HG03135 (cell line): ENCODE measurements at regions not wholly inside any gene's neighbourhood (a gene's known extent, or its start where the extent isn't known, plus 50 kb on each side); places are given as distances from the start of the nearest gene placed in this dataset.
"Not testable (repeated sequence)": the region's sequence is repeated elsewhere in the genome, so short reads cannot be mapped to it uniquely, and the experiment has no call there.

Experiments
- ATAC-seq: cut with Tn5 transposase; IDR thresholded peaks from one replicate; pipeline ENCODE4 v1.9.1; 2021; ENCODE audit warnings: mild to moderate bottlenecking, moderate library complexity; ENCODE audit not compliant: unreplicated experiment

DNA sequence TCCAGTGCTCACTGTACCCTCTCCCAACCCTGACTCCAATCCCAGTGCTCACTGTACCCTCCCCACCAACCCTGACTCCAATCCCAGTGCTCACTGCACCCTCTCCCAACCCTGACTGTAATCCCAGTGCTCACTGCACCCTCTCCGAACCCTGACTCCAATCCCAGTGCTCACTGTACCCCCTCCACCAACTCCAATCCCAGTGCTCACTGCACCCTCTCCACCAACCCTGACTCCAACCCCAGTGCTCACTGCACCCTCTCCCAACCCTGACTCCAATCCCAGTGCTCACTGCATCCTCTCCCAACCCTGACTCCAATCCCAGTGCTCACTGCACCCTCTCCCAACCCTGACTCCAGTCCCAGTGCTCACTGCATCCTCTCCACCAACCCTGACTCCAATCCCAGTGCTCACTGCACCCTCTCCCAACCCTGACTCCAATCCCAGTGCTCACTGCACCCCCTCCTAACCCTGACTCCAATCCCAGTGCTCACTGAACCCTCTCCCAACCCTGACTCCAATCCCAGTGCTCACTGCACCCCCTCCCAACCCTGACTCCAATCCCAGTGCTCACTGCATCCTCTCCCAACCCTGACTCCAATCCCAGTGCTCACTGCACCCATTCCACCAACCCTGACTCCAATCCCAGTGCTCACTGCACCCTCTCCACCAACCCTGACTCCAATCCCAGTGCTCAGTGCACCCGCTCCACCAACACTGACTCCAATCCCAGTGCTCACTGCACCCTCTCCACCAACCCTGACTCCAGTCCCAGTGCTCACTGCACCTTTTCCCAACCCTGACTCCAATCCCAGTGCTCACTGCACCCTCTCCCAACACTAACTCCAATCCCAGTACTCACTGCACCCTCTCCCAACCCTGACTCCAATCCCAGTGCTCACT lies 136.3 kb upstream of the ZNF618 start:
- ATAC-seq: not testable (repeated sequence)

DNA sequence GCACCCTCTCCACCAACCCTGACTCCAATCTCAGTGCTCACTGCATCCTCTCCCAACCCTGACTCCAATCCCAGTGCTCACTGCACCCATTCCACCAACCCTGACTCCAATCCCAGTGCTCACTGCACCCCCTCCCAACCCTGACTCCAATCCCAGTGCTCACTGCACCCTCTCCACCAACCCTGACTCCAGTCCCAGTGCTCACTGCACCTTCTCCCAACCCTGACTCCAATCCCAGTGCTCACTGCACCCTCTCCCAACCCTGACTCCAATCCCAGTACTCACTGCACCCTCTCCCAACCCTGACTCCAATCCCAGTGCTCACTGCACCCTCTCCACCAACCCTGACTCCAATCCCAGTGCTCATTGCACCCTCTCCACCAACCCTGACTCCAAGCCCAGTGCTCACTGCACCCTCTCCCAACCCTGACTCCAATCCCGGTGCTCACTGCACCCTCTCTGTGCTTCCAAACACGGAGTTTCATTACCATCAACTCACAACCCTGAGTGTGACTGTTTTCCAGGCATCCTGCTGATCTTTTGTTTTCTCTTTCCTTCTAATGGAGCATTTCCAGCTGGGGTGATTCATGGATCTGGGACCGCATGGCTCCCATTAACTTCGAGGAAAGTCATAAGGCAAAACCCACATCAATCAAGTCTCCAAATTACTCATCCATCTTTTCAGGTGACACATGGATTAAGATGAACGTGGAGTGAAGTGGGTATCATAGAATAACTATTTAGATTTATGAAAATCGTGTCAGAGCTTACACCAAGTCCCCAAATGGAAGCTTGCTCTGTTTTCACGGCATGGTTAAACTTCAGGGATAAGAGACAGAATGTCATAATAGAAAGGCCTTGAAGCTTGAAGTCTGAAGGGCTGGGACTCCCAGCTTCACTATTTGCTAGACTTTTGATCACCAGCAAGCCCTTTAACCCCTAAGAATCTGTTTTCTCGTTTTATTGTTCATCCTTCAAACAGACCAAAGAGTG lies 135.3 kb upstream of the ZNF618 start:
- not testable (repeated sequence) for ATAC-seq

DNA sequence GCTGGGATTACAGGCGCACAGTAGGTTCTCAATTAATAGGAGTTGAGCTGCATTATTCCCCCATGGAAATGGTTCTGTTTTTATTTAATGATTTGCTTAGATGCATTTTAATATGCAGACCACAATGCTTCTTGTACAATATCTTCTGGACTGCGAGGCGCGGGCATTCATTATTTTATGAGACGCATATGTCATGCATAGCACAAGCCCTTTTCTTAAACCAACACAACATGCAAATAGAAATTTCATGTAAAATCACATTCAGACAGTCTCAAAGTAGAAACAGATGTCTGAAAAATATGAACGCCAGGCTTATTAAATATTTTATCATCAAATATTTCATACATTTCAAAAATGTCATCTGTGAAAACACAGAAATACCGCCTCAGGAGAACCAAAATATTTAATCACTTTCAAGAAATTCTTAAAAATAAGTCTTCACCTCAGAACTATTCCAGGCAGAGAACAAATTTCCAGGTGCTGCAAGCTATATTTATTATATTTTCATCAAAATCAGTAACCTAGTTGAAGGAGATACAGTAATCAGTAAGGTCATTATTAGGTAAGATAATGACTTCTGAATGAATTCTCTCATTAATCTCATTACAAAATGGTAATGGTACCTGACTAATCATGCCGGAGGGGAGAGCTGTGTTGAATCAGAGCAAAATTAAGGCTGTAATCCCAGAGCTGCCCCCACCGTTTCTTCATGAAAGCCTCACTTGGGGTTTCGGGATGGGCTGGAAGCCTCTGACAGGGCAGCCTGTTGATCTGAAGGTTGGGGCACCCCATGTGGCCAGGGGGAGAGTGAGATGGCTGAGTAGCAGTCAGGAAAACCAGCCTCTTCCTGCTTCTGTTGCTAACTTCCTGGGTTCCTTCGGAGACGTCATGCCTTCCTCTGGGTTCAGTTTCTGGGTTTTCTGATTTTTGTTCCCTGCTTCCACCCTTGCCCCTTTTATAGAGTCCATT lies 133.9 kb upstream of the ZNF618 start:
- ATAC-seq: no peak

DNA sequence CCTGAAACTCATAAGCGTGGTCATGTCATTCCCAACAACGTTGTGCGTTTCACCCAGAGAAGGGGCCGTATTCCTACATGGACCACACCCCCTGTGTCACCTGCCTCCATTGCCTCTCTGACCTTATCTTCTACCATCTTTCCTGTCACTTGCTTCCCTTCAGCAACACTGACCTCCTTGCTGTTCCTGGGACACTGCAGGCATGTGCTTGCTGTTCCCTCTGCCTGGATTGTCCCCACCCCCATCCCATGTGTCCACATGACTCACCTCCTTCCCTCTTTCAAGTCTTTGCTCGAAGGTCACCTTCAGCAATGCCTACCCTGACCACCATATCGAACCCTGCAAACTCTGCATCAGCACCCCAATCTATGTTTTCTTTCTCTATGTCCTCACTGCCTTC lies 133.2 kb upstream of the ZNF618 start:
- ATAC-seq: no peak

DNA sequence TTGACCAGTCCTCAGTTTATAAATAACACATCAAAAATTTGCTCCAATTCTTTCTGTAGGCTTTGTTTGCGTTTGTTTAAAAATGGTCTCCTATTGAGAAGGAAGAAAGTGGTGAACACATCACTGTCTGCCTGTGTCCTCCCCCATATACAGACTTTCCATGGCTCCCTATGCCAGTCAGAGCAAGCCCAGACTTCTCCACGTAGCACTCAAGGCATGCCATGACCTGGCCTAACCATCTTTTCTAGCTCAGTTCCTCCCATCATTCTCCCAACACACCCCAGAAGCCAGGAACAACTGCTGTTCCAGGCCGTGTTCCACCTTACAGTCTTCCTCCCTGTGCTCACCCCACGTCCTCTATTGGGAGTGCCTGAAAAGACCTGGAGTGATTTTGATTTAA lies 129.6 kb upstream of the ZNF618 start:
- no peak for ATAC-seq

DNA sequence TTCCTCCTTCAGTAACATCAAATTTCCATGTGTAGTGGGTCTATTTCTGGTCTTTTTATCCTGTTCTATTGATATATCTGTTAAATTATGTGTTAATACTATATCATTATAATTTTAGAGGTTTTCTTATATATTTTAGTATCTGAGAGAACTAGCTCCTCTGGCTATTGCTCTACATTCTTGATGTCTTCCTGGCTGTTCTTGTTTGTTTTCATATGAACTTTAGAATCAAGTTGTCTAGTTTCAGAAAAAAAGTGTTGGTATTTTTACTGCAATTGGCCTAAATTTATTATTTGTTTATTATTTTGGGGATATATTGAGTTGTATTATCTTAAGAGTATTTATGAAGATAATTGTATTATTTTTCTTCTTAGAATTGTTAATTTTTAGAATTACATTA lies 128.0 kb upstream of the ZNF618 start:
- no peak for ATAC-seq

DNA sequence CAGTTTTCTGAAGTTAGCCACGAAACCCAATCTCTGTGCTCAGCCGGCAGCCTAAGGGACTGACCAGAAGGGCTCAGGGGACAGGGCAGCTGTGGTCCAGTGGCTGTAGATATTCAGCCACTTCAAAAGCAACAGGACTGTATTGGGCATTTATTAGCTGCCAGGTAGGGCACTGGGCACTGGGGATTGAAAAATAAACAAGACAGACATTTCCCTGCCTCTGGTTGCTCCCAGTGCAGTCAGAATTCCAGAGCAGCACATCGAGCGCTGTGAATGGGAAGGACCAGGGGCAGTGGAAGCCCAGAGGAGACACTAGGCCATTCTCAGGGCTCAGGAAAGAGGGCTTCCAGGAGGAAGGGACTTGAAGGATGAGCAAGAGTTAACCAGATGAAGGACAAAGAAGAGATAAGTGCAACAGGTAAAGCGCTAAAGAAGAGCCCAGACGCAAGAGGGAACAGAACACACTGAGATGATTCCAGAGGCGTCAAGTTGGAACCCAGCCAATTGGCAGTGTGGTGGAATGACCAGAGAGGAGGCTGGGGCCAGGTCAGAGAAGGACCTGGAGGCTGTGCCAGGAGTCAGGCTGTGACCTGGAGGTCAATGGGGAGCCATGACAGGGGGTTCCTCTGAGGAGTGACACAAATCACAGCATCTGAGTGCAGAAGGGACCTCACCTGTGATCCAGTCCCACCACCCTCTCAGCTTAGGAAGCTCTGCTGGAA lies 122.5 kb upstream of the ZNF618 start:
- no peak for ATAC-seq

DNA sequence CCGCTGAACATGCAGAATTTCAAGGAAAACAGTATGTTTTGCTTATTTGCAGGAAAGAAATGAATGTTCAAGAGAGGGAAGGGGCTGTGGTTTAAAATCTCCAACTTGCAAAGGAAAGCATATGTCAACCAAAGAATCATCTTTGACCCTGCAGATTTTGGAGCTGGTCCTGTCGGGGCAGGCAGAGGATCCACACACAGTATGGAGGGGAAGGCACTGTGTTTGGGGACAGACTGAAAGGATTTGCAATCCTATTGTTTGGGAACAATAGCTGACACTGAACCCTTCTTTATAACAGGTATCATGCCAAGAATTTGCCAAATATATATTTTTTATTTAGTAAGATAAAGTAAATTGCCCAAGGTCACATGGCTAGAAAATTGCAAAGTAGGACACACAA lies 121.4 kb upstream of the ZNF618 start:
- no peak for ATAC-seq

DNA sequence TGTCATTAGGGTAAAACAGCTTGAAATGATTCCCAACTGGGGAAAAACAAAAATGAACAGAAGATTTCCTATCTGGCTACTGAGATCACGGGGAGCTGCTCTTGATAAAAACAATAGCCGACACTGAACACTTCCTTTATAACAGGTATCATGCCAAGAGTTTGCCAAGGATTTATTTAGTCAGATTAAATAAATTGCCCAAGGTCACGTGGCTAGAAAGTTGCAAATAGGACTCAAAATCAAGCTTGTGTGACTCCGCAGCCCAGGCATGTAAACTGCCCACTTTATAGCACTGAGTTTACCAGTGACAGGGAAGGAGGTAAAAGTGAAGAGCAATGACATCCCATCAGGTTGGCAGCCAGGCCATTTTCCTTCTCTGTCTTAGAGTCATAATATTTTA lies 120.7 kb upstream of the ZNF618 start:
- ATAC-seq: no peak

DNA sequence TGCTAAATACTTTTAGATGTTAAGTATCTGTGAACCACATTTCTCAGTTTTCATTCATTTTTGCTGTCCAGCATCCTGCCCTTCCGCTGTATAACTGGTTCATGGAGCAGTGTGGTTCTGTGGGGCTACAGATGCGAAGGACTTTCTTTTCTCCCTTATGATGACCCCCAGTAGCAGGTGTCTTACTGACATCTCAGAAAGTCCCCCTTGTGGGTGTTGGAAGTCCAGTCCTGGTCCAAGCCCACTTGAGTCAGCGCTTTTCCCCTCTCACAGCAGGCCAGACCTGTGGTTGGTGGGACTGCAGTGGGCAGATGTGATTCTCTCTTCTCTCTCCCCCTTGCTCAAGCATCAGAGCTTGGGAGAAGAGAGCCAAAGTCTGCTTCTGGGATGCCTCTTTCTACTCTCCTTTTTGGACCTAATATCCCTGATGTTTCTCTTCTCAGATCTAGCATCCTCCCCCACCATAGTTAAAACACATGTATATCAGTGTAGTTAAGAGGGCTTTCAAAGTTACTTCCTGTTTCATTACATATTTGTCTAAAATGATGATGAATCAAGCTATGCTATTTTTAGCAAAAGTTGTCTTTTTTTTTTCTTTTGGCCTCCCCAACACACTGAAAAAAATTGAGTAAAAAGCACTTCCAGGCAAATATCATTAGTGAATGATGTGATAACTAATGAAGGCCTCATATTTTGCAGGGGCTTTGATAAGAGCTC lies 119.5 kb upstream of the ZNF618 start:
- ATAC-seq: no peak

DNA sequence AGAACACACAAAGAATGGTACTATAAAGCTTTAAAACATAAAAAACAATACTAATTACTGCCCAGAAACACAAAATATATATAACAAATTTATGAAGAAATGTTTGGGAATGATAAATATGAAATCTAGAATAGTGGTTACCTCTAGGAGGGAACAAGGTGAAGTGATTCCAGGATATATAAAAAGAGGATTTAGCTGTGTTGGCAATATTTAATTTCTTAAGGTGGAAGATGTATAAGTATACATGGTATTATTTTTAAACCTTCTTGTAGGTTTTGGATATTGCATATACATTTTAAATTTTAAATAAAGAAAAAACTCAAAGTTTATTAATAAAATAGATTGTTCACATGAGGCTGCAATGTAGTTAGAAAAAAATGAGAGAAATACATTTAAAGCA lies 112.7 kb upstream of the ZNF618 start:
- no peak for ATAC-seq

DNA sequence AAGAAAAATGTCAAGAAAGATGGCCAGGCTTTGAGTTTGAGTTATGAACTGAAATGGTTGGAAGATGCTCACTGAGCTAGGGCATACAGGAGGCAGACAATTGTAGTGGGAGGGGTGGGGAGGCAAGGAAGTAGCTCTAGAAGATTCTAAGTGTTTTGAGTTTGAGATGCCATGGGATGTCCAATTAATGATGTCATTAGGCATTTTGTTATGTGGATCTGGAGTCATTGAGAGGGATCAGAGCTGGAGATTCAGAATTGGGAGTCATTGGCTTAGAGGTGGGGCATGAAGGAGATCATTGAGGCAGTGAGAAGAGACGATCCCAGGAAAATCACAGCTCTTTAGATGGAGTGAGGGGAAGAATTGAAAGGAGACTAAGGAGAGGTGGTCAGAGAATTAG lies 111.5 kb upstream of the ZNF618 start:
- ATAC-seq: no peak

DNA sequence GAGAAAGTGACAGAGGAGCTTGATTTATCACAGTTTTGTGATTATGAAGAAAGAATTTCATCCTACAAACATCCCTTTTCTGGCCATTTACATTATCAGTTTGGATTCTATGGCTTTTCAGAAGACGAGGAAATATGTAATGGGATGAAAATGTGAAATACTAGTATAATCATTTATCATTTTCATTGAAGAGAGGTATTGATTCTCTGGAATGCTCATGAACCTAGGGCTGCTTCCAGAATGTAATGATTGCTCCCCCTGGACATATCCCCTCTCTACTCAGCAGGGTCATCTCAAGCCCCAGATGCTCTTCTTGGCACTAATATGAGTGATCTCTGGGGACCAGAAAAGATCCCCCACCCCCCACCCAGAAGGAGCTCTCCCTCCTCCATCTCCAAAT lies 106.7 kb upstream of the ZNF618 start:
- ATAC-seq: no peak

DNA sequence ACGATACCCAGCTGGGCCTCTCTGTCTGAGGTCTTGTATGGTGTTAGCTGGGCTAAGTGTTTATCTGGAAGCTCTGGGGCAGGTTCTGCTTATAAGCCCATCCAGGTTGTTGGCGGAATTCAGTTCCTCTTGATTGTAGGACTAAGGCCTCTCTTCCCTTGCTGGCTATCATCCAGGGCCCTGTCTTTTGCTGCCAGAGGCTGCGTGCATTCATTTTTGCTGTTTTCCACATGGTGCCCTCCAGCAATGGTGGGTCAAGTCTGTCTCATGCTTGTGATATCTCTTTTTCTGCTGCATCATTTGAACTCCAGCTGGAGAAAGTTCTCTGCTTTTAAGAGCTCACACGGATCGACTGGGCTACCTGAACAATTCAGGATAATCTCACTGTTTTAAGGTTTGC lies 105.7 kb upstream of the ZNF618 start:
- ATAC-seq: no peak

DNA sequence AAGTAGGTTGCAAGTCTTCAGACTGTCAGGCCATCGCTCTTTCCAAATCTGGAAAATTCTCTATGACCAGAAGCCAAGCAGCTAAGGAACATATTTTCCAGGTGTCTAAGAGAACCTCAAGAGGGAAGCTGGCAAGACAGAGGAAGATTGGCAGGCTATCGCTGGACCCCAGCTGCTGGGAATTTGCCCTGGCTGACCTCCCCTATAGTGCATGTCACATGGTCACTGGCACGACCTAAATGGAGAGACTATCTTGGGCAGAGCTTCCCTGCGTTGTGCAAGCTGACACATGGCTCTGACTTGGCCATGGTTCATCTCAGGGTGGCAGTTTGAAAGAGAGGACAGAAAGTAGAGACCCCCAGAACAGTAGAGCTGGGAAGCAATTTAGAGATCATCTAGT lies 104.9 kb upstream of the ZNF618 start:
- ATAC-seq: no peak

DNA sequence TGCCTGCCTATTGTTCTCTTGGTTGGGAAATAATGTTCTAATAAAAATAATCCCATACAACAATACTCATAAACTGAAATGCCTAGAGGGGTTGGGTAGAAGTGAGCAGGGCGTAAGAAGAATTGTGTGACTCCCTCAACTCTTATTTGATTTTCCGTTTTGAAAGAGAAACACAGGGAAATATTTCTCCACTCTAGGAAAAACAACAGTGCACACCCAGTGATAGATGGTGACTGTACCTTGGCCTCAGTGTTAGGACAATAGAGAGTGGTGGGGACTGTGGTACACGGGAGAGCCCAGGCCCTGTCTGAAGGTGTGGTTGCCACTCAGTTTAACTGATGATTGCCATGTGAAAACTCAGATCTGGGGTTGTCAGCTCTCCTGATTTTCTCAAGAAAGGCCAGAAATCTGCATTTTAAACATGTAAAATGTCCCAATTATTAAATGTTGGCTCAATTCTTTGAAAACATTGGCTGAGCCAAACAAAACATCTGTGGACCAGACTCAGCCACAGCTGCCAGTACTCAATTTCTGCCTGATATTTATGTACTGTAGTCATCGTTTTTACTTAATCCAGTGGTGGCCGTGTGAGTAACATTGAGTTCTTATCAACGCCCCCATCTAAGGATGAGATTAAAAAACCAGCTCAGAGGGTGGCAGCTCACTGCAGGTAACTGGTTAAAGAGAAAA lies 103.8 kb upstream of the ZNF618 start:
- ATAC-seq: no peak

DNA sequence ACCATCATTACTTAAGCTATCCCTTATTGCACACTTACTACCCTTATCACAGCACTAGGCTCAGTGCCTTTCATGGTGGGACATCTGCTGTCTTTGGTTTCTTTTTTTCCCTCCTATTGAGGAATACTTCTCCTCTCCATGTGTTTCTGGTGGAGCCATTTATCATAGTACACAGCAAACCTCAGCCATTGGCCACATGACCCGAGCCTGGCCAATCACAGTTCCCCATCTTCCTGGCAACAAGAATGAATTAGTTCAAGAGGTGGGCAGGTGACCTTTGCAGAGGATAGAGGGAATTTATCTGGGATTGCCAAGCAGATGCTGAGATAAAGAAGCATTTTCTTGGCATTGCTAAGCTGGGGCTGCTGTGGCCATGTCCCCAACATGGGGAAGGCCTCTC lies 101.1 kb upstream of the ZNF618 start:
- ATAC-seq: no peak

DNA sequence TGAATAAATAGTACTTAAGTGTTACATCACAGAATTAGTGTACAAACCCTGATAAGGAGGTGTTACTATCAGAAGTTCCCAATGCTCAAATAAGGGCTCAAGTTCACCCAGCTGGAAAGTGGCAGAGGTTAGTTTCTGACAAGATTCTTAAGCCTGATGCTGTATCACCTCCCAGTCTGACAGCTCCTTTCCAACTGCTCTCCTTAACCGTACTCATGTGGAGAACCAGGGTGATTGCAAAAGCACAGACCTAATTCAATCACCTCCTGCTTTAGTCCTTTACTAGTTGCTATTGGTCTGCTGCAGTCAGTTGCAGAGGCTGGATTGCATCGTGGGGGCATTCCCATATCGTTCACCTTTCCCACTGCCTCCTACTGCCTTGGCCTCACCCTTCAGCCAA lies 100.4 kb upstream of the ZNF618 start:
- ATAC-seq: no peak

DNA sequence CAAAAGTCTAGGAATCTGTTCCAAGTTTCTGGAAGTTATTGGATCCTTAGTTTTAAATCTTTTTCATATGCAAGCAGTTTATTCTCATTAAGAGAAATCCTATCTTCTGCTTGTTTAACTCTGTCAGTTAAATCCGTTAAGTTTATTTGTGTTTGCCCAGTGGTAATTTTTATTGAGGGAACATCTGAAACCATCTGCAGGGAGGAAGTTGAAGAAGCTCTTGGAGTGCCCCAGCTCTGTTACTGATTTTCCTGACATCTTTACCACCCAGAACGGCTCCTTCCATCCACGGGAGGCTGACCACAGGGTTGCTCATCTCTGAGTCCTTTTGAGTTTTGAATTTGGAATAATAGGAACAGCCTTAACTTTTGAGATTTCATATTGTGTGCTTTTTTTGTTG lies 99.9 kb upstream of the ZNF618 start:
- ATAC-seq: no peak
